IPS DF 19.7 (cell line): ENCODE measurements at regions not wholly inside any gene's neighbourhood (a gene's known extent, or its start where the extent isn't known, plus 50 kb on each side); places are given as distances from the start of the nearest gene placed in this dataset.
A peak's percentile ranks its signal among the peaks of the same experiment; 100 is the strongest.
"Not testable (repeated sequence)": the region's sequence is repeated elsewhere in the genome, so short reads cannot be mapped to it uniquely, and the experiment has no call there.

Experiments
- DNase-seq: peaks from one replicate; pipeline ENCODE4 v3.0.0-alpha.2; 2013; ENCODE audit warnings: low read depth, low spot score

DNA sequence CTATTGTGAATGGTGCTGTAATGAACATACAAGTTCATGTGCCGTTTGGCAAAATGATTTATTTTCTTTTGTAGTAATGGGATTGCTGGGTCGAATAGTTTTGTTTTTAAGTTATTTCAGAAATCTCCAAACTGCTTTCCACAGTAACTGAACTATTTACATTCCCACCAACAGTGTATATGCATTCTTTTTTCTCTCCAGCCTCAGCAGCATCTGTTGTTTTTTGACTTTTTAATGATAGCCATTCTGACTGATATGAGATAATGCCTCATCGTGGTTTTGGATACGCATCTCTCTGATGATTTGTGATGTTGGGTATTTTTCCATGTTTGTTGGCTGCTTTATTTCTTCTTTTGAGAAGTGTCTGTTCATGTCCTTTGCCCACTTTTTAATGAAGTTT, 246.3 kb upstream of the ADGRL3 start:
- DNase-seq = no peak

DNA sequence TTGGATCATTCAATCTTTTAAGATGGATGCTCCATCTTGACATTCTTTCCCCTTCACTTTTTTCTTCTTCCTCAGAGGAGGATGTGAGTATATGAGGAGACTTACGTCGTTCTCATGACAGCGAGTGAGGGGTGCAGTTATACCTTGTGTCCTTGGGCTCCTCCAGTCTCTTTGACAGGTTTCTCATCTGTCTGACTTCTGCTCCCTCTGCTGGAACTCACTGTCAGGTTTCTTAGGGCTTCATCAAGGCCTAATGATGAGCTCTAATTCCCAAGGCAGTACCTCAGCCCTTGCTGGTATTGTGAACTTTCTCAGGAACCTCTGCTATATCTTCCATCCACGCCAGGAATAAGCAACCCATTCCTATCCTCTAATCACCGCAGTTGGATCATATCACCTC, 237.8 kb upstream of the ADGRL3 start:
- peak; percentile 7 for DNase-seq

DNA sequence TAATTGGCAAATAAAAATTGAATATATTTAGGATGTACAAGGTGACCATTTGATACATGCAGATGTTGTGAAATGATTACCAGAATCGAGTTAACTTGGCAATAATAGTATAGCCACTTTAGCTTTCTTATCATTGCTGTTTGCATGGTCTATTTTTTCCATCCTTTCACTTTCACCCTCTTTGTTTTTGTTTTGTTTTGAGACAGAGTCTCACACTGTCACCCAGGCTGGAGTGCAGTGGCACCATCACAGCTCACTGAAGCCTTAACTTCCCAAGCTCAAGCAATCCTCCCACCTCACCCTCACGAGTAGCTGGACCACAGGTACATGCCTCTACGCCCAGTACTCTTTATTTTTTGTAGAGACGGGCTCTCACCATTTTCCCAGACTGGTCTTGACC, 218.6 kb upstream of the ADGRL3 start:
- no peak for DNase-seq

DNA sequence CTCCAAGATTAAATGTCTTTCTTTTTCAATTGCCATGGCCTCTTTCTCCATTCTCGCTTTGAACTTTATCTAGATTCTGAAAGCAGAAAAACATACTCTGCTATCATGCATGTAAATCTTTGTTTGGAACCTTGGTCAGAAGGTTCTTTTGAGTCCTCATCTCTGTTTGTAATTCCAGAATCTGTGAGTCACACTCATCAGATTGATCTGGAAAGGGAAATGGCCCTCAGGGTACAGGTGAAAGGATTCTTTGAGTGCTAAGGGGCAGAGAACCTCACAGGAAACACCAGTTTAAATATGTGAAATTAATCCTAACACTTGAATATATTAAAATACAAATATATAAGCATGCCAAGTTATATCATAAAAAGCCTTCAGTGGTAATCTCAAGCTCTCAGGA, 211.0 kb upstream of the ADGRL3 start:
- DNase-seq = no peak

DNA sequence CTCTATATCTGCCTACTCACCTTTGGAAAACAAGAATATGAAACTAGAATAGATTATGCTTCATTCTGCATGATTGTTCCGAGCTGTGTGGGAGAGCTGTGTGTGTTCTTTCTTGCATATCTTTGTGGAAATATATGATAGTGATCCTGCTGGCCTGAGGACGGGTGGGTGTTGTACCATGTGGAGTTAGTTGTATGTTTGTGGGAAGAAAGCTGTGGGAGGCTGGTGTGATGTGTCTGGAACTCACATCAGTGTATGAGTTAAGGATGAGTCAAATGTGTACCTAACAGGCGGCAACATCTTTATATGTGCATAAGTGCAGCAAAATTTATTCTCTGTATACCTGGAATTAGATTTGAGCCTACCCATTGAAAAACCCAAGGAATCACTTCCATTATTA, 208.1 kb upstream of the ADGRL3 start:
- DNase-seq = no peak

DNA sequence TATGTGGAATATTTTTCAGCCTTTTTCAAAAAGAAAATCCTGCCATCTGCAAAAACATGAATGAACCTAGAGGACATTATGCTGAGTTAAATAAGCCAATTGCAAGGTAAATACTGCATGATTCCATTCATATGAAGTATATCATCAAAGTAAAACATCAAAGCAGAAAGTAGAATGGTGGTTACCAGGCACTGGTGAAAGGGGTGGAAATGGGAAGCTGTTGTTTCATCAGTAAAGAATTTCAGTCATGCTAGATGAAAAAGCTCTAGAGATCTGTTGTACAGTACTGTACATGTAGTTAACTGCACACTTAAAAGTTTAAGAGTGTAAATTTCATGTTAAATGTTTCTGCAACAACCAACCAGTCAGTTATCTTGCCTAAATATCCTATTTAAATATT, 196.8 kb upstream of the ADGRL3 start:
- DNase-seq = no peak

DNA sequence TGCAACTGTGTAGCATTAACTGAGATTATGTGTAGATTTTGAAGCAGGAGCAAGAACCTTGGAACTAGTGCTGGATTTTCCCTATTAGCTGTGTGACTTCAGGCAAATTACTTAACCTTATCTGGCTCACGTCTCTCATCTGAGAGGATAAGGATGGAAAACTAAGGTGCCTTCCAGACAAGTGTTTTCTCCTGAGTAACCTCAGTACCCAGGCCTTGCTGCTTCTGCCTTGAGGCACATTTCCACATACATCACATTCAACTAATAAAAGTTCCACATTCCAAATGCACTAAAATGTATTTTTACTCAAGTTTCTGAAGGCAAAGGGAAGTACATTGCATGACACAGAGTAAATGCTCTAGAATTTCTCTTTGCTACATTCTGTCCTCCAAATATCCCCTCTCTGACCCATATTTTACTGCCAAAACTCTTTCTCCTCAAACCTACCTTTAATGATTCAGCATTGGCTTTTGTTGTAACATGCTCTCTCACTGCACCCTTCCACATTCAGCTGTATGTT, 195.4 kb upstream of the ADGRL3 start:
- no peak for DNase-seq

DNA sequence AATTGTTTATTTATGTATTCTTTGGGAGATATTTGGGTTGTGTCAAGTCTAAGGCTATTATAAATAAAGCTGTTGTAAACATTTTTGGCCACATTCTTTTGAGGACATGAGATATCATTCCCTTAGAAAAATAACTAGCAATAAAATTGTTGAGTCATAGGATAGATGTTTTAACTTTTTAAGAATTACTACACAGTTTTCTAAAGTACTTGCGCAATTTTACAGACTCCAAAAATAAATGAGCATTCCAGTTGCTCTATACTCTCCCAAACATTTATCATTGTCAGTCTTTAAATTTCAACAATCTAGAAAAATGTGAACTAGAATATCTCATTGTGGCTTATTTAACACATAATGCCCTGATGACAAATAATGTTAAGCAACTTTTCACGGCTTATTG, 189.1 kb upstream of the ADGRL3 start:
- DNase-seq = no peak

DNA sequence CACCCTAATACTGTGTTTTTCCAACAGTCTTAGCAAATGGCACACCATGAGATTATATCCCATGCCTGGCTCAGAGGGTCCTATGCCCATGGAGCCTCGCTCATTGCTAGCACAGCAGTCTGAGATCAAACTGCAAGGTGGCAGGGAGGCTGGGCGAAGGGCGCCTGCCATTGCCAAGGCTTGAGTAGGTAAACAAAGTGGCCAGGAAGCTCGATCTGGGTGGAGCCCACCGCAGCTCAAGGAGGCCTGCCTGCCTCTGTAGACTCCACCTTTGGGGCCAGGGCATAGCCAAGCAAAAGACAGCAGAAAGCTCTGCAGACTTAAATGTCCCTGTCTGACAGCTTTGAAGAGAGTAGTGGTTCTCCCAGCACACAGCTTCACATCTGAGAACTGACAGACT, 188.2 kb upstream of the ADGRL3 start:
- DNase-seq = not testable (repeated sequence)

DNA sequence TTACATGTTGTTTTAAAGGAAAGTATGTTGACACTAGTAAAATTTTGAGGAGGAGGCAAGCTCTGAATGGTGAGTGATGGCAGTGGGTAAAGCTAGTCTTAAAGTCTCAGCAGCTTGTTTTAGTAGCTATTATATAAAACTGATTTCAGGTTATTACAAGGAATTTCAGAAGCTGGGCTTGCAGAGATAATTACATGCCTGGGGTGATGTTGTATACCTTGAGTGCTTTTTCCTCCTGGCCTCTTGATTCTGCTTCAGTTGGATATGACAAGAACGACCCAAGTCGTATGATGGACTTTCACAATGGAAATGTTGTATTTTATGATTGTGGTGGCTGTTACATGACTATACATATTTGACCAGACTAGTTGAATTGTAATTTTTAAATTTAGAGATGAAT, 175.5 kb upstream of the ADGRL3 start:
- DNase-seq = no peak

DNA sequence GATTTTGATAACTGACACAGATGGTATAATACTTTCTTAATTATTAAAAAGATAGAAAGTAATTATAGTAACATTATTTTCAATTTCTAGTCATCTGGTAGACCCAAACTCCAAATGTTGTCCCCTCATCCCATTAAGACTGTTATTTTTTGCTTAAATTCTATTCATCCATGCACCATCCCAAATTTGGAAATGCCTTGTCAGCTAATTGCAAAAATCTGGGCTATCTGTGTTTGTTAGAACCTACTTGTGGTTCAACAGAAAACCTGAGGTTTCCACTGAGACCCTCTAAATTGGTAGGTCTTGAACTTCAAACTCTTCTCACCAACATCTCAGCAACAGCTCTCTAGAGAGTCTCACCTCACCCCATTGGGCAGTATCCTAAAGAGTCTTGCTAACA, 172.2 kb upstream of the ADGRL3 start:
- DNase-seq = no peak

DNA sequence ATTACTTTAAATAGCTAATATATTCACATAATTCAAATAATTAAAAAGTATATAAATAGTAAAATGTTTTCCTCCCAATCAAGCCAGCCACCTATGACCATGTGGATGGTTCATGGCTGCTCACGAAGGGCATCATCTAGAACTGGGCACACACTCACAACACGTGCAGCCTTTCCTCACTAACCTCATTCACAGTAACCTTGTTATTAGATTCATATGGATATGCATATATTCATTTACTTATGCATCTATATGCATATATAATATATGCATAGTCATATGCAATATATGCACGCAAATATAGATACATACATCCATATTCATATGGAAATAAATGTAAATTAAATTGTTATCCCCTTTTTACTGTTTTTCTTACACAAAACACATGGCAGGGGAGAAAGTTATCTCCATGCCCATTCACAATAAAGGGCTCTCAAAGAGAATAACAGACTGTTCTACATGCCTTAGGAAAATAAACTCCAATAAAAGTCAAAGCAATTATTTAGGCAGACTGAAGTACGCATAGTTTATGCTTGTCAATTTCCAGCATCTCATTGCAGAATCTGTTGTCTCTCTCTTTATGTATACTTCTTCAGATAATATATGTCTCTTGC, 163.9 kb upstream of the ADGRL3 start:
- no peak for DNase-seq

DNA sequence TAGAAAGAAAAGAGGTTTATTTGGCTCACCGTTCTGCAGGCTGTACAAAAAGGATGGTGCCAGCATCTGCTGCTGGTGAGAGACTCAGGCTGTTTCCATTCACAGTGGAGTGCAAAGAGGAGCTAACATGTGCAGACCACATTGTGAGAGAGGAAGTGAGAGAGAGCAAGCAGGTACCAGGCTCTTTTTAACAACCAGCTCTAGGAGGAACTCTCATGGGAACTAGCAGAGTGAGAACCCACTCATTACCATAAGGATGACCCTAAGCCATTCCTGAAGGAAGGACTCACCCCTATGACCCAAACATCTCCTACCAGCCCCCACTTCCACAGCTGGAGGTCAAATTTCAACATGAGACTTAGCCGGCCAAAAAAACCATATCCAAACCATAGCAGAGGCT, 158.6 kb upstream of the ADGRL3 start:
- peak; percentile 2 for DNase-seq

DNA sequence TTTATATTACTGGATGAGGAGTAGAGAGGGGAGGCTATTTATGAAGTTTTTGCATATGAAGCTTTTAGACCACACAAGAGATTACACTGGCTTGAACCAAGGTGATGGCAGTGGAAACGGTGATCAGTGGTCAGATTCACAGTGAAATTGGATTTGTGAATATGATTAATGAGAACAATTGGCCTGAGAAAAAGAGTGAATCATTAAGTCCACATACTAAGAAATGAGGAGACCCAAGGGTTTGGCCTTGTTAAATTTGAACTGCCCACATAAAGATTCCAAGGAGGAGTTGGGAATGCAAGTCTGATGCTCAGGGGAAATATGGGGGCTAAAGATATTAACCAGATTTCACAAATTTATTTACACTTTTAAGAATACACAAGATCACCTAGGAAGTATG, 155.3 kb upstream of the ADGRL3 start:
- no peak for DNase-seq

DNA sequence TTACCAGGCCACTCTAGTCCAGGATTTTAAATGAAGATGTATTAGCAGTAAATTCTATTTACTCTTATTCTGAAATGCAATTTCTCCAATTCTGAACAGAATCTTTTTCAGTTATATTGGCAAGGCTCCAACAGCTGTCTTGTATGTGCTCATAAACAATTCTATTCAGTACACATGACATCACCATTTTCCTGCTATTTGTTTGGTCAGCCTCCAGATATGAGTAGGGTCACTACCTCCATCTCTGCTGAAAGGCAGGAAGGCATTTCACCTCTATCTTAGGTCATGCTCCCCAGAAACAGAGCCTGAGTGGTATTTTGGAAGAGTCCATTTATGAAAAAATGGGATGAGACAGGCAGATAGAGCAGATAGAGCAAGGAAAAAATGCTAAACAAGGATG, 151.1 kb upstream of the ADGRL3 start:
- DNase-seq = no peak

DNA sequence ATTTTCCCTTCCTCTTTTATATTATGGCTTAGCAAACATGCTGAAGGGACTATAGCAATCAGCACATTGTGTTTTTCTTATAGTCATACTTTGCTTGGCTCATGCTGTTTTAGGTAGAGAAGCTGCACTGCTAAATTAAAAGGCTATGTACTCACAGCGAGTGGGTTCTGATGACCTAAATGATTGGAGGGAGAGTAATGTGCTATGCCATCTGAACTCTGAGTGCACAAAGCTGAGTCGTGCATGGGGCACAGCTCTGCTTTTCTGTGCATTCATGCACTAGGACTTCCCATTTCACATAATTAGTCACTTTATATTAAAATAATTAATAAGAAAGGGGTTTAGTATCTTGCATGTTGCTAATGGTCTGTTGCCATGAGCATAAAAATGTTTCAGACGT, 132.7 kb upstream of the ADGRL3 start:
- DNase-seq = no peak

DNA sequence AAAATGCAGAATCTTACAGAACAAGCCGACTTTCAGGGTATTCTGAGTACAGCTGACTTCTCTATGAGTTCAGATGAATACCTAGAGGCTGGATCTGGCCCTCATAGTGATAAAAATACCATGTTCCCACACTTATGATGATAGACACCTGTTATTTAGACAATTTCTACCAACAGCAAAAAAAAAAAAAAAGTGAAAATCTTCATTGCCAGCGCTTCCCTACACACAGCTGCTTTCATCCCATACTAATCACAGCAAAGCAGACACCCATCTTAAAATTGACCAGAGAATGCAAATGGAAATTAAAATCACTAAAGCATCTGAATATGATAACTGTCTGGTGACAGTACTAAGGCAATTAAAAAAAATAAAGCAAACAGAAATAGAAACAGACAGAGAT, 132.1 kb upstream of the ADGRL3 start:
- no peak for DNase-seq

DNA sequence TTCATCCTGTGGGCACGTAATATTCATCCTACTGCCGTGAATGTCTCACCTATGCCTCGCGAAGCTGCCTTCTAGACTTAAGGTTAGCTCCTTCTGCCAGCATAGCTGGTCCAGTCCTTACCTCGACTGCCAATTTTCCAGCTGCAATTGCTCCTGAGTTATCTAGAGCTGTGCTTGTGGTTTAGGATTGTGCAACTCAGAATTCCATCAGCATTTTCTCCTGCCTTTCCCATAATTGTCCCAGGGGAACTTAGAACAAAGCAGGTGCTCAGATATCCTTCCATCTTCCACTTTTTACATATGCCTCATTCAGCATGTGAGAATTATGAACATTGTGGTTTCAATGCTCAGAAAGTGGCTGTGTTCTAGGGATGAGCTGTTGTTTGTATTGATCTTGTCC, 131.4 kb upstream of the ADGRL3 start:
- DNase-seq = no peak

DNA sequence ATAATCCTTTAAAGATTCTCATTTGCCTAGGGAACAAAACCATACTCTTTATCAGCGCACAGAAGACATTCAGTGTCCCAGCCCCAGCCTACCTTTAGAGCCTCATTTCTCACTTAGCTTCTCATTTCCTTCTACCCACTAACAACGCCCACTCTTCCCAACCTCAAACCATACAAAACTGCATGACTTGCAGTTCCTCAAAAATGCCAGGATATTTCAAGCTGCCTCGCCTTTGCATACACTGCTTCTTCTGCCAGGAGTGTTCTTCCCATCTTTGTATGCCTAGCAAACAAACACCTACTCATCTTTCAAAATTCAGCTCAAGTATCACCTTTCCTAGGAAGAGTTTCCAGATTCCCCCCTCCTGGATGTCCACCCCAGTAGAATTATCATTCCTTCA, 129.9 kb upstream of the ADGRL3 start:
- no peak for DNase-seq

DNA sequence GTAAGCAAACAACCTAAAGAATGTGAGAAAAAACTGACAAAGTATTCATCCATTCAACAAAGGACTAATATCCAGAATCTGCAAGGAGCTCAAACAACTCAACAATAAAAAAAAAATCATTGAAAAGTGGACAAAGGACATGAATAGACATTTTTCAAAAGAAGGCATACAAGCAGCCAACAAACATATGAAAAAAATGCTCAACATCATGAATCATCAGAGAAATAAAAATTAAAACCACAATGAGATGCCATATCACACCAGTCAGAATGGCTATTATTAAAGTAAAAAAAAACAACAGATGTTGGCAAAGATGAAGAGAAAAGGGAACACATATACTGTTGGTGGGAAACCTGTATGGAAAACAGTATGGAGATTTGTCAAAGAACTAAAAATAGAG, 120.7 kb upstream of the ADGRL3 start:
- no peak for DNase-seq

DNA sequence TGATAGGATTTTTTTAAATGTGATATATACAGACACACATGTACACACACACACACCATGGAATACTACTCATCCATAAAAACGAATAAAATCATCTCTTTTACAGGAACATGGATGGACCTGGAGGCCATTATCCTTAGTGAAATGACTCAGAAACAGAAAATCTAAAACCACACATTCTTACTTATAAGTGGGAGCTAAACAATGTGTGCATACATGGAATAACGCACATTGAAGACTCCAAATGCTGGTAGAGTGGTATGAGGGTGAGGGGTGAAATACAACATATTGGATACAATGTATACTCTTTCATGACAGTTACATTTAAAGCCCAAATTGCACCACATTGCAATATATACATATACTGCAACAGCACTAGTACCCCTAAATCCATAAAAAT, 120.2 kb upstream of the ADGRL3 start:
- DNase-seq = no peak

DNA sequence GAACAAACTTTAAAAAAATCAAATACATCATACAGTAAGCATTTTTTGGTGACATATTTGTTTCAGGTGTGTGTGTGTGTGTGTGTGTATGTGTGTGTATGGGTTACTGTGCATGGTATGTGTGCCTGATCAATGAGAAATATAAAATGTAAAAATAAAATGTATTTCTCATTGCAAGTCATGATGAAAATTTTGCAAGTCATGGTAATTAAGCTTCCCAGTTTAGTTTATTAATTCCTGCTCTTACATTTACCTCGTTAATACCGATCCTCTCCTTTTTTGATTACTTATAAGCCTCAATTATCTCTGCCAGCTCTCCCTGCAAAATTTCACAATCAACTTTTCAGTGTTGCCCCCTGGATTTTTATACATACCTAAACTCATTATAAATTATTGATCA, 114.6 kb upstream of the ADGRL3 start:
- DNase-seq = no peak

DNA sequence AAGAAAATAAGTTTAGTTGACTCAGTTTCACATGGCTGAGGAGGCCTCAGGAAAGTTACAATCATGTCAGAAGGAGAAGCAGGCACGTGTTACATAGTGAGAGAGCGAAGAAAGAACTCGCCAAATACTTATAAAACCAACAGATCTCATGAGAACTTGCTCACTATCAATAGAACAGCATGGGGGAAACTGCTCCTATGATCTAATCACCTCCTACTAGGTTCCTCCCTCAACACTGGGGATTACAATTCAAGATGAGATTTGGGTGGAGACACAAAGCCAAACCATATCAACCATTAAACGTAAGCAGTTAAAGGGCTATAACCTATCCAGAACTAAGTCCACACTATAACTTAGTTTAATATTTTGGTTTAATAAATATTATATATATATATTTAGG, 113.8 kb upstream of the ADGRL3 start:
- DNase-seq = no peak

DNA sequence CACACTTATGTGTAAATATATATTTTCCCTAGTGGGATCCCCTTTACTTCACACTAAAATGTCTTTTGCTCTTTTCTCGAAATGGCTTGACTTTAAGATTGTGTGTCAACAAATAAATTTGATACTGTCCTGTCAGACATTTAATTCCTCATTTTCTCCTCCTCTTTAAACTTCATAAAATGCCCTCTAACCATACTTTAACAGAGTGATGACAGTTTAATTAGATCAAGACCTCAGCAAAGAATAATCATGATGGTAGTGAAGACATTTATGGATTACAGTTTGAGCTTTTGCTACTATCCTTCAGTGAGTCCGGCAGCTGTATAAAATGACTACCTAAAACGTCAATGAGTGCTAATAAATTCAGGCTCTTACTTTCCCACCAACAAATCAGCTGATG, 113.1 kb upstream of the ADGRL3 start:
- no peak for DNase-seq
